Spleen (tissue), 7 donors: ENCODE measurements at regions not wholly inside any gene's neighbourhood (a gene's known extent, or its start where the extent isn't known, plus 50 kb on each side); places are given as distances from the start of the nearest gene placed in this dataset.

Experiments used
- CTCF ChIP-seq, 11 experiments: fragments of 200-600 bp in 7 of 11; fragments of 450-650 bp in 4 of 11; sonication (generic) in 4 of 11; IDR thresholded peaks in 8 of 11; conservative IDR thresholded peaks in 3 of 11; 1 replicate in 7 of 11; 2 replicates in 4 of 11; pipeline versions ENCODE4 v1.4.0 to v1.8.0; 2016 to 2021; ENCODE audit warnings: antibody characterized with exemption in 11 of 11, inconsistent platforms in 4 of 11, mild to moderate bottlenecking in 1 of 11
- POLR2AphosphoS5 ChIP-seq, 3 donors: sonication (generic); formaldehyde crosslinking; IDR thresholded peaks; one replicate each; pipeline ENCODE4 v1.5.1; 2017; ENCODE audit warnings: antibody characterized with exemption in 3 of 3
- donor health status: DM: no; HTN: no; CAD: no; lungs with moderate emphysema.
- donor health status: DM: no; HTN: no; CAD: no.
- donor health status: DM: no; HTN: no; CAD: no.

GRCh38 chr9:81461196-81461595, 228.2 kb downstream of the TLE1 start:
- TF ChIP-seq CTCF (IDR thresholded peaks at IDR 0.05 in 8 of 11, conservative IDR thresholded peaks at IDR 0.05 in 3 of 11) (no peak), POLR2AphosphoS5 (IDR thresholded peaks at IDR 0.05) (no peak)
